Stimulated activated memory B cell treated with anti-CD40 and anti-IgM and Interleukin-4, amounts not matched to agents 10 μg/mL and 1 μg/mL and 100 μg/mL, for 72 hours (primary cell): ENCODE measurements at regions not wholly inside any gene's neighbourhood (a gene's known extent, or its start where the extent isn't known, plus 50 kb on each side); places are given as distances from the start of the nearest gene placed in this dataset.

Experiments
- ATAC-seq: fragments of 150-1000 bp; cut with Tn5 transposase; 2 replicates; pipeline ENCODE4 v1.10.0; 2021
- H3K27ac Mint-ChIP-seq: one replicate; pipeline ENCODE4 v1.8.0; 2022; ENCODE audit warnings: mild to moderate bottlenecking, mixed read lengths
- H3K27me3 Mint-ChIP-seq: one replicate; pipeline ENCODE4 v1.8.0; 2022; ENCODE audit warnings: mixed read lengths
- H3K36me3 Mint-ChIP-seq: one replicate; pipeline ENCODE4 v1.8.0; 2022; ENCODE audit warnings: mixed read lengths
- H3K4me1 Mint-ChIP-seq: one replicate; pipeline ENCODE4 v1.8.0; 2022; ENCODE audit warnings: mixed read lengths
- H3K4me3 Mint-ChIP-seq: one replicate; pipeline ENCODE4 v1.8.0; 2022; ENCODE audit warnings: mild to moderate bottlenecking, moderate library complexity, mixed read lengths
- H3K9me3 Mint-ChIP-seq: one replicate; pipeline ENCODE4 v1.8.0; 2022; ENCODE audit warnings: mixed read lengths

- Mint-ChIP-seq H3K36me3 (no peaks in the 10 kb centered on the region), H3K4me3 (no peak overlapping the region), H3K27ac (no peak overlapping the region), H3K4me1 (no peaks in the 10 kb centered on the region), H3K27me3 (no peaks in the 10 kb centered on the region), H3K9me3 (peaks cover 3% of the 10 kb centered on the region)
- no peak for ATAC-seq
These were observed 343.4 kb downstream of the BRINP2 start for GRCh38 chr1:177514207-177514606.

DNA sequence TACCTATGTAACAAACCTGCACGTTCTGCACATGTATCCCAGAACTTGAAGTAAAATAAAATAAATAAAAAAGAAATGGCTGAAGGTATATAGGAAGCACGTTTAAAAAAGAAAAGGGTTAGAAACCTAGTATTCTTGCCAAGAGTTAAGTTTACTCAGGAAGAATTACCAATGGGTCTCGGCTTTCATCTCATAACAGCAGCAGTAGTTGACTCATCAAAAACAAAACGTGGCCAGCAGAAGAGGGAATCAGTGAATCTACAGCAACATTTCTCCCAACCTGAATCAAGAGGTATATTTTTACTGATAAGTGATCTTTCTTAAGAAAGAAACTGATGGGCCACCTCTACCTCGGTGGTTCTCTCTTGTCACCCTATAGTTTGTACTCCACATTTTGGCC, 340.3 kb downstream of the BRINP2 start:
- no peaks in the 10 kb centered on the region for H3K36me3 Mint-ChIP-seq
- ATAC-seq = no peak
- H3K27me3 Mint-ChIP-seq = no peaks in the 10 kb centered on the region
- H3K9me3 Mint-ChIP-seq = peaks cover 7% of the 10 kb centered on the region
- no peak overlapping the region for H3K27ac Mint-ChIP-seq
- H3K4me3 Mint-ChIP-seq = no peak overlapping the region
- no peaks in the 10 kb centered on the region for H3K4me1 Mint-ChIP-seq

GRCh38 chr1:177505905-177506590, 335.3 kb downstream of the BRINP2 start:
- ATAC-seq = no peak
- H3K4me3 Mint-ChIP-seq = no peak overlapping the region
- H3K9me3 Mint-ChIP-seq = peaks cover 10% of the 10 kb centered on the region
- no peak overlapping the region for H3K27ac Mint-ChIP-seq
- H3K4me1 Mint-ChIP-seq = no peaks in the 10 kb centered on the region
- no peaks in the 10 kb centered on the region for H3K36me3 Mint-ChIP-seq
- H3K27me3 Mint-ChIP-seq = no peaks in the 10 kb centered on the region

GRCh38 chr1:177495878-177496277, 325.1 kb downstream of the BRINP2 start:
- H3K9me3 Mint-ChIP-seq = peaks cover 12% of the 10 kb centered on the region
- no peak for ATAC-seq
- no peak overlapping the region for H3K27ac Mint-ChIP-seq

DNA sequence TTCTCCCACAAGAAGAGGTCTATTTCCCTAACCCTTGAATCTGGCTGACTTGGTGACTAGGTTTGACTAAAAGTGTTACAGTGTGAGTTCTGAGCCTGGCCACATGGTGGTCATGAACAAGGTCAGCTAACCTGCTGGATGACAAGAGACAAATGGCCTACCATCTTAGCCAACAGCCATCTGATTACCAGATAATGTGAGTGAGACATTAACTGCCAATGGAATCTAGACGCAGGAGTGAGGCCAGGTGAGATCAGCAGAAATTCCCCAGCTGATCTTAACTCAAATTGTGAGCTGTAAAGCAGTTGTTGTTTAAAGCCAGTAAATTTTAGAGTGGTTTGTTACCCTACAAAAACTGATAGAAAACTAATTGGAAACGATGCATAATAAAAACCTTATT, 320.0 kb downstream of the BRINP2 start:
- Mint-ChIP-seq H3K27ac (no peak overlapping the region), H3K9me3 (peaks cover 6% of the 10 kb centered on the region), H3K4me1 (no peaks in the 10 kb centered on the region), H3K36me3 (no peaks in the 10 kb centered on the region), H3K27me3 (no peaks in the 10 kb centered on the region), H3K4me3 (no peak overlapping the region)
- ATAC-seq = no peak

More at GRCh38 chr1:177495878-177496277, 325.1 kb downstream of the BRINP2 start:
- Mint-ChIP-seq H3K4me1 (no peaks in the 10 kb centered on the region), H3K4me3 (no peak overlapping the region), H3K36me3 (no peaks in the 10 kb centered on the region), H3K27me3 (no peaks in the 10 kb centered on the region)

DNA sequence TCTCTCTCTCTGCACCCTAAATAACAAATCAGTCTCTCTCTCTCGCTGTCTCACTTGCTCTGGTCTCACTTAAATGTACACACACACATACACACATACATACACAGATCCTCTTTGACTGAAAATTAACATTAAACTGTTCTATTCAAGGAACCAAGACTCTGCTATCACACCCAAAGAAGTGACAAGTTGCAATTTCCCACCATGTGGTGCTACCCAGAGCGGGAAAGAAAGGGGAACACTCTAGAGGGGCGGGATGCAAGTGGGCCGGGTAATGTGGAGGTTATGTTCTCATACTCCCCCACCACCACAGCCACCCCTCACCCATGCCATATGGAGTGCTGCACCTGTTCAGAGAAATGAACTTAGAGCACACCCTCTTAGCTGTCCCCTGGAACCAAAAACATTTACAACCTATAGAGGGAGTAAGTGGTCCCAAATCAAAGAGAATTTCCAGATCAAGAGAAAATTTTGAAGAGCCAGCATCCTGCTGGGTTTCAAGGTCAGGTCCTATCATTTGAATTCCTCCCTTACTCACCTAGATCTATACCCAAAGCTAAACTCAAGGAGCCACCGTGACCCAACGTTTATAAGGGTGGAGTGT, 319.4 kb downstream of the BRINP2 start:
- Mint-ChIP-seq H3K27me3 (no peaks in the 10 kb centered on the region), H3K27ac (no peak overlapping the region), H3K4me3 (no peak overlapping the region), H3K4me1 (no peaks in the 10 kb centered on the region), H3K9me3 (peaks cover 6% of the 10 kb centered on the region), H3K36me3 (no peaks in the 10 kb centered on the region)
- ATAC-seq = peak; percentile 34

DNA sequence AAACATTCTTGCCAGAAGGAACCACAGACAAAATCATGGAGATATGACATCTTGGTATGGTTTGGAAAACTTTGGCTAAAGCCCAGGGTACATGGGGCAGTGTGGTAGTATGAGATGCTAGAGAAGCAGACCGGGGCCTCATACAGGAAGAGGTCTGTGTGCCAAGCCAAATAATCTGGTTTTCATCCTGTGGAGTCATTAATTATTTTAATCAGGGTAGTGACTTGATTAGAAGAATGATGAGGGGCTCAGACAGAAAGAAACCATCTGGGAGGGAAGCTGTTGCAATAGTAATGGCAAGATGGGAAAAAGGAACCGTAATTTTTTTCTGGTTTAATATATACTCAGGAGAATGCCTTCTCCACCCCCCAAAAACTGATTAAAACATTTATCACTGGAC, 318.0 kb downstream of the BRINP2 start:
- H3K4me1 Mint-ChIP-seq = no peaks in the 10 kb centered on the region

DNA sequence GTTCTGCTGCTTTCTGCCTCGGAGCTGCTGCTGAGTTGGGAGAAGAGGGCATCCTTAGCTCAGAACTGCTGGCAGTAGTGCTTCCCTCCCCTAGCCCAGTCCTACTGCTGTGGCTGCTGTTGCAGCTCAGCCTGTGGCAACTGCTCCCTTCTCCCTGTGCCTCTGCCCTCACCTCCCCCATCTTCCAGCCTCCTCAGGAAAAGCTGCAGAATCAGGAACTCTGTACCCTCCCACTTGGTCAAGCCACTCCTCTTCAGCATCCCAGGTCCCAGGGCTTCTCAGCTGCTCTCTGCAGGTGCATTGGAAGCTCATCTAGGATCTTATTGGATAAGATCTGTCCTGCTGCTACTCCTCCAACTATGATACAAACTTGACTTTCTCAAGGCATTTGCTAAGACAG, 316.7 kb downstream of the BRINP2 start:
- peaks cover 6% of the 10 kb centered on the region for H3K9me3 Mint-ChIP-seq
- no peaks in the 10 kb centered on the region for H3K27me3 Mint-ChIP-seq
- H3K27ac Mint-ChIP-seq = no peak overlapping the region
- H3K4me1 Mint-ChIP-seq = no peaks in the 10 kb centered on the region
- ATAC-seq = no peak
- H3K4me3 Mint-ChIP-seq = no peak overlapping the region
- H3K36me3 Mint-ChIP-seq = no peaks in the 10 kb centered on the region

More for the DNA sequence above, 318.0 kb downstream of the BRINP2 start:
- no peak overlapping the region for H3K27ac Mint-ChIP-seq
- no peak for ATAC-seq
- no peaks in the 10 kb centered on the region for H3K36me3 Mint-ChIP-seq
- peaks cover 6% of the 10 kb centered on the region for H3K9me3 Mint-ChIP-seq
- no peaks in the 10 kb centered on the region for H3K27me3 Mint-ChIP-seq
- H3K4me3 Mint-ChIP-seq = no peak overlapping the region

DNA sequence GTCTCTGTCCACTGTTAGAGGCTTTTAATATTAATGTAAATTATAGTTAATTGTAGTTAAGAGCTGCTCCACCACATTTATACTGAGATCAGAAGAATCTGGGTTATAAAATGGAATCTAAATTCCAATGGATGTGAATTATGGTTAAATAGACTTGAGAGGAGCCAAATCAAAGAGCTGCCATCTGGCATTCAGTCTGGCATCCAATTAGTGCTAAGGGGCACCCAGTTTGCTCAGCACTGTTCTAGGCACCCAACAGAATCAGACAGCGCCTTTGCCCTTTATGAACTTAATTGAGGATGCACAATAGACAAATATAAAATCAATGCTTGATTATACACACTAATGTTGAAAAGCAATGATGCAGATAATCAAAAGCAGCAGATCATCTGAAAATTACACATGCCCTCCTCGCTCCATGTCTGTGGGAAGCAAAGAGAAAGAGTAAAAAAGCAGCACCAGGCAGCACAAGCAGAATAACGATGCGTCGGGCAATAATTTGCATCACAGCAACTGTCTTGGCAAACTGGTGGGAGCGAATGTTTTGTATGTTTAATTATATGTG, 310.1 kb downstream of the BRINP2 start:
- no peak for ATAC-seq
- H3K27ac Mint-ChIP-seq = no peak overlapping the region
- H3K9me3 Mint-ChIP-seq = no peaks in the 10 kb centered on the region
- H3K4me3 Mint-ChIP-seq = no peak overlapping the region
- no peaks in the 10 kb centered on the region for H3K36me3 Mint-ChIP-seq
- H3K27me3 Mint-ChIP-seq = no peaks in the 10 kb centered on the region
- H3K4me1 Mint-ChIP-seq = peaks cover 8% of the 10 kb centered on the region

GRCh38 chr1:177479600-177479999, 308.8 kb downstream of the BRINP2 start:
- no peaks in the 10 kb centered on the region for H3K36me3 Mint-ChIP-seq
- peaks cover 8% of the 10 kb centered on the region for H3K4me1 Mint-ChIP-seq
- no peaks in the 10 kb centered on the region for H3K9me3 Mint-ChIP-seq
- no peak overlapping the region for H3K4me3 Mint-ChIP-seq
- ATAC-seq = no peak
- H3K27me3 Mint-ChIP-seq = no peaks in the 10 kb centered on the region
- H3K27ac Mint-ChIP-seq = no peak overlapping the region

DNA sequence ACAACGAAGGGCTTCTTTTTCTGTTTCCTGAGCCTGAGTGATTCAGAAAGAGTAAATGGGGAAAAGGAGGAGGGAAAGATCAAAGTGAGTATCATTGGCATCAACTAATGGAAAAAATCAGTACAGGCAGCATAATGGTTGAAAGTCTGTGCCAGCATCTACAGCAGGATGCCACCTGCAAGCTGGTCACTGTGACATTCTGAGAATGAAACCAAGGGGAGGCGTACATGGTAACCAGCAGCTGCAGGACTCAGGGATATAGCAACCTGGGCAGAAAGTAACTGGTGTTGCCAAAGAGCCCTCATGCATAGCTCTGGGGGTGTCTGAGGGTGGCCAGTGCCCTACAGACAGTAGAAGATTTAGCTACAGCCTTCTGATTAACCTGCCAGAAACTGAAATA, 305.9 kb downstream of the BRINP2 start:
- Mint-ChIP-seq H3K4me3 (no peak overlapping the region), H3K4me1 (peaks cover 8% of the 10 kb centered on the region), H3K9me3 (no peaks in the 10 kb centered on the region), H3K36me3 (no peaks in the 10 kb centered on the region), H3K27me3 (no peaks in the 10 kb centered on the region), H3K27ac (no peak overlapping the region)
- no peak for ATAC-seq

DNA sequence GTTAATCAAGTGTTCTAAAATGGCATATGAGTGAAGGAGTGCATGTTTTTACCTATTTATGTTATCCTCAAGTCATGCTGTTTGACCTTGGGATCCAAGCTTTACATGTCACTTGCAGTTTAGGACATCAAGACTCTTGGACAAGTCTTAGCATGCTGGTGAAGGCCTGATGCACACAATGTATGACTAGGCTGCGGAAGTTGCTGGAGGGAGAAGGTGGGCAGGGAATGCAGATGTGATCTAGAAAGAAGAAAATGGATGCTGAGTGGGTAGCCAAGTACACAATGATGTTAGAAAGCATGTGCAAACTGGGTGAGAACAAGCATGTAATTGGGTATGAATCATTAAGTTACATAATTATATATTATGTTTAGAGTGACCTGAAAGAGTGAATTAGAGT, 301.8 kb downstream of the BRINP2 start:
- H3K36me3 Mint-ChIP-seq = no peaks in the 10 kb centered on the region
- H3K27ac Mint-ChIP-seq = no peak overlapping the region
- no peaks in the 10 kb centered on the region for H3K9me3 Mint-ChIP-seq
- H3K4me1 Mint-ChIP-seq = no peaks in the 10 kb centered on the region
- H3K27me3 Mint-ChIP-seq = no peaks in the 10 kb centered on the region
- no peak for ATAC-seq
- H3K4me3 Mint-ChIP-seq = no peak overlapping the region

DNA sequence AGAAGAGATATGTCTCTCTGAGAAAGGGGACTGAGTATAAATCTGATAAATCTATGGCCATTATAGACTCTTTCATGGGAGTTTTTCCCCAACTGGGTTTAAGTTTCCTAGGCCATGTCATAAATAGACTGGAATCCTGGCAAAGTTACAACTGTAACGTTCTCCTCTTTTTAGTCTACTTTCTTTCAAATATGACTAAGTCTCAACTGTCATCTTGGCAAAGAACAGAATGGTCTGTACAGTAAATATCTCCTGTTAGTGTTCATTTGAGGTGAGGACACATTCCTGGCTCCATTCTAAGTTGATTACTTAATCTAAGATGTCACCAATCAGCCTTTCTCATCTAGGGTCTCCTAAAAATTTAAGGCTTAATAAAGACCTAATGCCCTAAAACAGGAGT, 300.5 kb downstream of the BRINP2 start:
- H3K4me3 Mint-ChIP-seq = no peak overlapping the region
- no peak for ATAC-seq

DNA sequence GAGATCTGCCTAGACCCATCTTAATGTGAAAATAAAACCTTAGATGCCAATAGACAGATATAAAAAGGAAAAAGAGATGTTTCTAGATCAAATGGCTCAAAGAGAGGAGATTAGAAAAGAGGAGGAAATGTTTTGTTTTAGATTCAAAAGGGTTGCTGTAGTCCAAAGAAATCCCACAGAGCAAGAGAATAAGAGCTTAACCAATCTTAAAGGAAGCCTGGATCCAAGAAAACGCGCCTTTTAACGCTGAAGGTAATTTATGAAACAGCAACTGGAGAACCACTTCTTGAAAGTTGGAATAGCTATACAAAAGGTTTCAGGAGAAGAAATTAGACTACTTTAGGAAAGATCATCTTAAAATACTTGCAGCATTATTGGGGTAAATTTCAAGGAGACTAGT, 298.8 kb downstream of the BRINP2 start:
- Mint-ChIP-seq H3K27me3 (no peaks in the 10 kb centered on the region), H3K27ac (no peak overlapping the region), H3K36me3 (no peaks in the 10 kb centered on the region), H3K9me3 (peaks cover 3% of the 10 kb centered on the region), H3K4me3 (no peak overlapping the region), H3K4me1 (no peaks in the 10 kb centered on the region)
- no peak for ATAC-seq

More for the DNA sequence above, 300.5 kb downstream of the BRINP2 start:
- Mint-ChIP-seq H3K36me3 (no peaks in the 10 kb centered on the region), H3K9me3 (peaks cover 3% of the 10 kb centered on the region), H3K27me3 (no peaks in the 10 kb centered on the region), H3K4me1 (no peaks in the 10 kb centered on the region), H3K27ac (no peak overlapping the region)

- Mint-ChIP-seq H3K4me1 (no peaks in the 10 kb centered on the region), H3K9me3 (peaks cover 6% of the 10 kb centered on the region), H3K27ac (no peak overlapping the region), H3K27me3 (no peaks in the 10 kb centered on the region), H3K4me3 (no peak overlapping the region), H3K36me3 (no peaks in the 10 kb centered on the region)
- no peak for ATAC-seq
These were observed 295.5 kb downstream of the BRINP2 start for GRCh38 chr1:177466286-177466685.

DNA sequence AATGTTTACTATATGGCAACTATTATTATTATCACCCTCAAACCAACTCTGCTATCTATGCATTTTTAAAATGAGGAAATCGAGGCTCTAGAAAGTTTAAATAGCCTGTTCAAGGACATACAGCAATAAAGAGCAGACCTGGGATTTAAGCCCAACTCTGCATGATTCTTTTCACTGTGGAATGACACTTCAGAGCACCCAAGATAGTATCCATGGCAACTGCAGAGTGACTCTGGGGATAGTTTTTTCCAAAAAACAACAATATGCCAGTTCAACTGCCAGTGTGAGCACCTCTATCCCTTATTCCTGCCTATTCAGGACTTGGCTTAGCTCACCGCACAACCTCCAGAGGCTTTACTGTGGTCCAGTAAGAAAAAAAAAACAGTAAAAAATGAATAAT, 293.9 kb downstream of the BRINP2 start:
- H3K4me3 Mint-ChIP-seq = no peak overlapping the region
- no peaks in the 10 kb centered on the region for H3K4me1 Mint-ChIP-seq
- no peaks in the 10 kb centered on the region for H3K27me3 Mint-ChIP-seq
- H3K27ac Mint-ChIP-seq = no peak overlapping the region
- no peak for ATAC-seq
- H3K9me3 Mint-ChIP-seq = peaks cover 6% of the 10 kb centered on the region
- no peaks in the 10 kb centered on the region for H3K36me3 Mint-ChIP-seq
